GM18951 (cell line): ENCODE measurements at regions not wholly inside any gene's neighbourhood (a gene's known extent, or its start where the extent isn't known, plus 50 kb on each side); places are given as distances from the start of the nearest gene placed in this dataset.
"Not testable (repeated sequence)": the region's sequence is repeated elsewhere in the genome, so short reads cannot be mapped to it uniquely, and the experiment has no call there.

Experiments used
- POLR2A ChIP-seq: IDR thresholded peaks from 4 replicates; pipeline ENCODE4 v1.6.1; 2011; ENCODE audit warnings: mild to moderate bottlenecking; ENCODE audit not compliant: insufficient read length, insufficient read depth; ENCODE audit errors: extremely low read depth
- in situ Hi-C: fragments of 300-500 bp; cut with MboI; formaldehyde crosslinking; loops from one replicate; pipeline ENCODE4 v1.12.0; 2022; ENCODE audit warnings: low sequenced_read_pairs, mixed read lengths, inconsistent platforms; ENCODE audit not compliant: unreplicated experiment

GRCh38 chrX:110509755-110510532 is 151.3 kb downstream of the RTL9 start:
- no peak for TF ChIP-seq POLR2A
- in situ Hi-C loops = no loop called here

DNA sequence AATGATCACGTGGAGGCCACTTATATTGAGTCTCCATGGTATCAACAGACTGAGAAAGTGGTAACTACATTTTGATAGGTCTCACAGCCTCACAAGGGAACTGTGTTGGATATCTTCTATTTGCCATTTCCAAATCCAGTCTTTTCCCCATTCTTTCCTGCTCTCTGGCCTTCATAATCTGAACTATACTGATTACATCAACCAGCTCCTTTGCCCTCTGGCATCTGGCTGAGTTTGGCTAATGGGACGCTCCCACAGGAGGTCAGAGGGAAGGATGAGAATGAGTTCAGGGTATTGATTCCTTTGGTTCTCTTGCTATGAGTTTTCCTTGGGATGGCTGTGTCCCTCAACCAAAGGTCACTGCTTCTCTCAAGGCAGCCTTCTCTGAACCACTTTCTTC is 152.6 kb downstream of the RTL9 start:
- TF ChIP-seq POLR2A = no peak
- in situ Hi-C loops = no loop called here

DNA sequence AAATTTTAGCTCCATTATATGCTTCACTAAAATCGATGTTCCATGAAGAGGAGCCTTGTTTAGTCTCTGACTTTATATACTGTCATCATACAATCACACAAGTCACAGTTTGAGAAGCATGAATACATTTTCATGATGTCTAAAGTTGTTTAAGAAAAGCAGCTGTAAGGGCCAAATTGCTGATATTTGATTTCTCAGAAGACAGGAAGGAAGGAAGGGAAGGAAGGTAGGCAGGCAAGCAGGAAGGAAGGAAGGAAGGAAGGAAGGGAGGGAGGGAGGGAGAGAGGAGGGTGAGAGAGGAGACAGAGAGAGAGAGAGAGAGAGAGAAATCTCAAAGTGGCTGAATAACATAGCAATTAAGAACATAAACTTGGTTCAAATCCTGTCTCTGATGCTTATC is 153.7 kb downstream of the RTL9 start:
- in situ Hi-C loops = no loop called here
- TF ChIP-seq POLR2A = no peak

DNA sequence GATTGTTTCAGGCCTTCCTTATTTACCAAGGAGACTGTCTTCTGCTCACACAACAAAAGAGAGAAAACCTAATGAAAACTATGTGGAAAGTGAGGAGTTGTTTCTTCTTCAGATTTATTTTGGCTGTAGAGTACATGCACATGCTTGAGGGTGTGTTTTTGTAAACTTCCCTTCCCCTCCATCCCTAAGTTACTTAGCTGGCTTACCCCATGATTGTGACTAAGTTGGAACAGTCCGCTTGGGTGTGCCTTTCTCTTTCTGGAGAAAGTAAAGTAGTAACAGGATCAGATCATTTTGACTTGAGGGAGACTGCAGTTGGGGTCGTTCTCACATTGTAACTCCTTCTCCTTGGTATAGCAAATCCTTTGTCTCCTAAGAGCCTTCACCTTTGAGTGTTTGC is 155.9 kb downstream of the RTL9 start:
- in situ Hi-C loops = no loop called here
- TF ChIP-seq POLR2A = no peak

- in situ Hi-C loops = no loop called here
- TF ChIP-seq POLR2A = no peak
These were observed 160.9 kb downstream of the RTL9 start for GRCh38 chrX:110519501-110519900.

DNA sequence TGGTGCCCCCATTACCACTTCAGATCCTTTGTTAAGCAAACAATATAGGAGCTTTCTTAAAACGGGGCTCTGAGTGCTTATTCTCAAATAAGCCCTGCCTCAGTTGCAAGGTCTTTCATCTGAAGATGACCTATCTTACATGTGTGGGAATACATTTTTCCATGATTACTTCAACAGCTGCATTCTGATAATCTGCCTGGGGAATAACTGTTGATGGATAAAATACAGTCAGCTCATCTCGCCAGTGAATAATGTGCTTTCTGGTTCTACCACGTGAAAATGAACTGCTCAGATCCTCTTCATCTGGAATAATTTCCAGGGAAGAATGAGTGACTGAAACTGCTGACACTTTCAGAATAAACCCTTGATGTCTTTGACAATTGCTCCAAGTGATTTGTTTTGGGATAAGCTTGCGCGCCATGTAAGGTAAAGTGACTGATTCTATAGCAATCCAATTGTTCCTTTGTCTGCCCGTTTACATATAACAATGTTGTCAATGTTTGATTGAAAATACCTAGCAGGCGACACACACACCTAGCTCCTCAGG is 161.3 kb downstream of the RTL9 start:
- no peak for TF ChIP-seq POLR2A
- in situ Hi-C loops = no loop called here

DNA sequence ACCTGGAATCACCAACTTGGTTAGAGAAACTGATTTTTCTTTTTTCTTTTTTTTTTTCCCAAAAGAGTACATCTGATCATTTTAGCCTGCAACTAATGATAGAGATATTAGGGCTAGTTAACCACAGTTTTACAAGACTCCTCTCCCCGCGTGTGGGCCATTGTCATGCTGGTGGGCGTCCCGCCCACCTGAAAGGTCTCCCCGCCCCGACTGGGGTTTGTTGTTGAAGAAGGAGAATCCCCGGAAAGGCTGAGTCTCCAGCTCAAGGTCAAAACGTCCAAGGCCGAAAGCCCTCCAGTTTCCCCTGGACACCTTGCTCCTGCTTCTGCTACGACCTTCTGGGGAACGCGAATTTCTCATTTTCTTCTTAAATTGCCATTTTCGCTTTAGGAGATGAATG is 162.0 kb downstream of the RTL9 start:
- in situ Hi-C loops = not testable (repeated sequence)

GRCh38 chrX:110531873-110532580 is 173.4 kb downstream of the RTL9 start:
- in situ Hi-C loops = no loop called here
- TF ChIP-seq POLR2A = no peak

DNA sequence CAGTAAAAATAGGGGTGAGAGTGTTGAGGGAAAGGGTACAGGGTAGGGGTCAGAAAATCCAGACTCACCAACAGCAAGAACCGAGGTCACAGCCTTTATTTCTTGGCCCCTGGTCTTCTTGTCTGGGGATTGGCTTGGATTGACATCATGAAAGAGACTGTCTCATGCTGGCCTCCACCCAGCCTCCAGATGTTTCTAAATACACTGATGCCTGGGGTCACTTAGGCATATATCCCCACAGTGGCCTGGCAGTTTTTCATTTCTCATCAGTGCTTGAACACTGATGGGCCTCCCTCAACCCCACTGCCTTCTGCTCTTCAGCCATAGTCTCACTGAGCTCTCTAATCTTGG is 173.9 kb downstream of the RTL9 start:
- no peak for TF ChIP-seq POLR2A

GRCh38 chrX:110536816-110537215 is 178.2 kb downstream of the RTL9 start:
- in situ Hi-C loops = no loop called here
- no peak for TF ChIP-seq POLR2A

More for the DNA sequence above, 173.9 kb downstream of the RTL9 start:
- in situ Hi-C loops = no loop called here

DNA sequence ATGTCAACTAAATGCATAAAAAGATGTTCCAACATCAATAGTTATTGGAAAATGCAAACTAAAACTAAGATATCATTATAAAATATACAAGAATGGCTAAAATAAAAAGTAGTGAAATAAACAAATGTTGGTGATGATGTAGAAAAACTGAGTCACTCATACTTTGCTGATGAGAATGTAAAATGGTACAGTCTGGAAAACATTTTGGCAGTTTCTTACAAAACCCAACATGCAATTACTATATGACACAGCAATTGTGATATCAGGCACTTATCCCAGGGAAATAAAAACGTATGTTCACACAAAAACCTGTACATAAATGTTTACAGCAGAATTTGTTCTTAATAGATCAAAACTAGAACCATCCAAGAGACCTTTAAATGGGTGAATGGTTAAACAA is 182.6 kb downstream of the RTL9 start:
- no peak for TF ChIP-seq POLR2A

GRCh38 chrX:110550854-110551253 is 192.2 kb downstream of the RTL9 start:
- in situ Hi-C loops = not testable (repeated sequence)

More for the DNA sequence above, 182.6 kb downstream of the RTL9 start:
- in situ Hi-C loops = no loop called here

DNA sequence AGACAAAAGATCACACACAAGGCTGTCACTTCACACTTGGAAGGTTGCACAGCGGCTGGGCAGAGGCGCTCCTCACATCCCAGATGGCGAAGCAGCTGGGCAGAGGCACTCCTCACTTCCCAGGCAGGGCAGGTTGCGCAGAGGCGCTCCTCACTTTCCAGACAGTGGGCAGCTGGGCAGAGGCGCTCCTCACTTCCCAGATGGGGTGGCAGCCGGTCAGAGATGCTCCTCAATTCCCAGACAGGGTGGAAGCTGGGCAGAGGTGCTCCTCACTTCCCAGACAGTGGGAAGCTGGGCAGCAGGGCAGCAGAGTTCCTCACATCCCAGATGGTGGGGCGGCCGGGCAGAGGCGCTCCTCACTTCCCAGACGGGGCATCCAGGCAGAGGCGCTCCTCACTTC is 199.2 kb downstream of the RTL9 start:
- TF ChIP-seq POLR2A = no peak
- in situ Hi-C loops = no loop called here

- TF ChIP-seq POLR2A = no peak
- in situ Hi-C loops = no loop called here
These were observed 199.8 kb downstream of the RTL9 start for GRCh38 chrX:110558406-110558805.

- in situ Hi-C loops = no loop called here
- TF ChIP-seq POLR2A = no peak
These were observed 202.4 kb downstream of the RTL9 start for GRCh38 chrX:110561034-110561433.
